K562 (cell line): ENCODE measurements at regions not wholly inside any gene's neighbourhood (a gene's known extent, or its start where the extent isn't known, plus 50 kb on each side); places are given as distances from the start of the nearest gene placed in this dataset.

ENCODE experiments used
- ATAC-seq: fragments of 200-7000 bp; cut with Tn5 transposase; 3 replicates; pipeline ENCODE4 v1.9.1; 2020; ENCODE audit warnings: moderate library complexity
- BruUV-seq: library from RNA; stranded (reverse); fragments of 400-500 nt; replicated peaks from 2 replicates; lab custom pipeline; 2021; lab: Mats Ljungman, UMichigan
- CTCF ChIA-PET: fragments of 300-600 bp; formaldehyde crosslinking; extraction: SDS; loops from one replicate; lab custom pipeline; 2021; ENCODE audit warnings: low intra/inter-chr PET ratio; lab: Yijun Ruan, JAX
- POLR2A ChIA-PET: fragments of 300-600, 350-650 bp; sonication (Branson Sonifier 250); formaldehyde crosslinking; extraction: SDS; loops from one replicate; lab custom pipeline; 2021; ENCODE audit warnings: antibody characterized with exemption, inconsistent platforms; lab: Yijun Ruan, JAX
- DNase-seq, 4 experiments: peaks; one replicate each; pipeline versions ENCODE4 v3.0.0 to v3.0.0-alpha.2; 2011 to 2018; ENCODE audit warnings: low spot score in 3 of 4, mixed read lengths in 3 of 4; ENCODE audit errors: extremely low read depth in 1 of 4
- FAIRE-seq: peaks from 2 replicates; lab custom pipeline; 2011; peaks lifted over from hg19 to GRCh38; lab: Jason Lieb, UNC
- H2AFZ ChIP-seq: 2 replicates; pipeline ENCODE4 v1.6.0; 2011; ENCODE audit warnings: low read depth, low read length, control low read depth, inconsistent platforms
- H3K27ac ChIP-seq: fragments of 200-600 bp; 3 replicates; pipeline ENCODE4 v1.8.0; 2011; ENCODE audit warnings: low read depth, mild to moderate bottlenecking, control low read depth, inconsistent platforms, low read length, moderate library complexity, mixed read lengths; ENCODE audit errors: extremely low read depth
- H3K27me3 ChIP-seq, 2 experiments: fragments of 300-600 bp in 1 of 2; 2 replicates in 1 of 2; 3 replicates in 1 of 2; pipeline versions ENCODE4 v1.6.0 to v1.8.0; 2011; ENCODE audit warnings: inconsistent platforms in 2 of 2, low read length in 2 of 2, mild to moderate bottlenecking in 1 of 2, mixed read lengths in 1 of 2, moderate library complexity in 1 of 2; ENCODE audit not compliant: control insufficient read depth in 2 of 2, insufficient read depth in 2 of 2
- H3K36me3 ChIP-seq: fragments of 300-600 bp; 3 replicates; pipeline ENCODE4 v1.8.0; 2011; ENCODE audit warnings: mild to moderate bottlenecking, low read length, inconsistent platforms; ENCODE audit not compliant: control insufficient read depth, insufficient read depth
- H3K4me1 ChIP-seq, 2 experiments: fragments of 200-600 bp in 1 of 2; replicated peaks in 1 of 2; 2 replicates in 1 of 2; 3 replicates in 1 of 2; pipeline versions ENCODE4 v1.5.1 to v1.8.0; 2011; ENCODE audit warnings: inconsistent platforms in 2 of 2, low read length in 2 of 2, mild to moderate bottlenecking in 1 of 2, mixed read lengths in 1 of 2, moderate library complexity in 1 of 2; ENCODE audit not compliant: control insufficient read depth in 2 of 2, insufficient read depth in 2 of 2
- H3K4me2 ChIP-seq: 2 replicates; pipeline ENCODE4 v1.6.1; 2011; ENCODE audit warnings: low read length, control low read depth, inconsistent platforms, mixed read lengths; ENCODE audit not compliant: insufficient read depth
- H3K4me3 ChIP-seq: fragments of 200-600 bp; sonication (generic), shearing (Covaris generic); 2 replicates; pipeline ENCODE4 v1.5.1; 2016; ENCODE audit warnings: control low read depth, inconsistent platforms
- H3K79me2 ChIP-seq: fragments of 200-600 bp; 3 replicates; pipeline ENCODE4 v1.8.0; 2011; ENCODE audit warnings: low read length, inconsistent platforms; ENCODE audit not compliant: control insufficient read depth, insufficient read depth
- H3K9ac ChIP-seq, 2 experiments: 2 replicates each; pipeline versions ENCODE4 v1.6.0 to v1.6.1; 2011; ENCODE audit warnings: low read depth in 2 of 2, low read length in 2 of 2, control low read depth in 1 of 2, inconsistent platforms in 1 of 2, mild to moderate bottlenecking in 1 of 2, mixed read lengths in 1 of 2; ENCODE audit not compliant: insufficient read depth in 1 of 2
- H3K9me1 ChIP-seq: one replicate; pipeline ENCODE4 v1.6.0; 2011; ENCODE audit warnings: inconsistent platforms, mild to moderate bottlenecking, low read length, moderate library complexity; ENCODE audit not compliant: control insufficient read depth, insufficient read depth
- H3K9me3 ChIP-seq: replicated peaks from 2 replicates; pipeline ENCODE4 v1.5.1; 2011; ENCODE audit warnings: low read depth, low read length, inconsistent platforms; ENCODE audit not compliant: control insufficient read depth, insufficient read depth
- H4K20me1 ChIP-seq: replicated peaks from 2 replicates; pipeline ENCODE4 v1.6.1; 2011; ENCODE audit warnings: low read length, inconsistent platforms, mixed read lengths; ENCODE audit not compliant: control insufficient read depth, insufficient read depth
- CBFA2T3 ChIP-seq: fragments of 450-650 bp; IDR thresholded peaks from 2 replicates; pipeline ENCODE4 v1.6.1; 2017
- CBX8 ChIP-seq: fragments of 200-600 bp; sonication (generic); IDR thresholded peaks from 2 replicates; pipeline ENCODE4 v1.6.1; 2012; ENCODE audit warnings: borderline replicate concordance, mixed run types, low read depth, mild to moderate bottlenecking, moderate library complexity, mixed read lengths, low read length, control low read depth, inconsistent platforms; ENCODE audit not compliant: poor library complexity, severe bottlenecking; ENCODE audit errors: extremely low read depth
- CSDE1 ChIP-seq, 2 experiments: fragments of 450-650 bp; IDR thresholded peaks; 2 replicates each; pipeline ENCODE4 v1.6.1; 2016; ENCODE audit warnings: mild to moderate bottlenecking in 1 of 2
- ERF ChIP-seq: fragments of 450-650 bp; formaldehyde crosslinking; IDR thresholded peaks from 2 replicates; pipeline ENCODE4 v1.4.0; 2020; ENCODE audit warnings: mild to moderate bottlenecking, mixed read lengths
- FUS ChIP-seq: fragments of 200-400 bp; formaldehyde crosslinking; optimal IDR thresholded peaks from 2 replicates; pipeline ENCODE3; 2017; ENCODE audit warnings: low read depth, low read length
- KLF10 ChIP-seq: fragments of 250-450 bp; sonication (Bioruptor Pico); IDR thresholded peaks from 2 replicates; pipeline ENCODE4 v1.6.1; 2021; ENCODE audit warnings: matching md5 sums
- MXD1 ChIP-seq: fragments of 250-450 bp; sonication (Bioruptor Pico); IDR thresholded peaks from 2 replicates; pipeline ENCODE4 v1.8.0; 2021; ENCODE audit warnings: borderline replicate concordance, mild to moderate bottlenecking, moderate library complexity; ENCODE audit not compliant: poor library complexity, severe bottlenecking
- OTX1 ChIP-seq: fragments of 450-650 bp; formaldehyde crosslinking; IDR thresholded peaks from 2 replicates; pipeline ENCODE4 v1.4.0; 2022; ENCODE audit warnings: mild to moderate bottlenecking
- POU5F1 ChIP-seq: fragments of 150-350 bp; IDR thresholded peaks from 2 replicates; pipeline ENCODE4 v1.6.1; 2014; ENCODE audit warnings: borderline replicate concordance, low read length, low read depth, mild to moderate bottlenecking; ENCODE audit not compliant: partially characterized antibody
- RBM22 ChIP-seq: fragments of 200-400 bp; formaldehyde crosslinking; IDR thresholded peaks from 2 replicates; pipeline ENCODE4 v1.6.1; 2018; ENCODE audit warnings: low read length, low read depth; ENCODE audit not compliant: poor library complexity, severe bottlenecking
- TCFL5 ChIP-seq: fragments of 250-450 bp; sonication (Bioruptor Pico); conservative IDR thresholded peaks from 2 replicates; pipeline ENCODE4 v1.6.1; 2021; ENCODE audit warnings: mild to moderate bottlenecking, moderate library complexity, matching md5 sums
- TFAM ChIP-seq: fragments of 250-450 bp; sonication (Bioruptor Pico); conservative IDR thresholded peaks from 2 replicates; pipeline ENCODE4 v1.5.0; 2021; ENCODE audit warnings: mild to moderate bottlenecking, moderate library complexity
- ZNF121 ChIP-seq: sonication (generic); formaldehyde crosslinking; conservative IDR thresholded peaks from 2 replicates; pipeline ENCODE4 v1.8.0; 2022; ENCODE audit warnings: missing genetic modification reagents
- WGBS: fragments of 100-300 bp; shearing (Covaris generic); methylation state at CpG from one replicate; pipeline ENCODE4 v1.1.6; 2016; ENCODE audit warnings: low coverage, mixed read lengths; ENCODE audit not compliant: insufficient coverage; ENCODE audit errors: missing lambda C conversion rate; 5-methylcytosine and 5-hydroxymethylcytosine counted together
- in situ Hi-C: fragments of 300-500 bp; cut with MboI; formaldehyde crosslinking; loops from 4 replicates; pipeline ENCODE4 v1.15.0; 2018; ENCODE audit warnings: inconsistent platforms, mixed read lengths
- intact Hi-C: fragments of 100-400 bp; cut with micrococcal nuclease; formaldehyde crosslinking; loops from 2 replicates; pipeline ENCODE4 v1.14.2; 2022
- TF ChIP-seq, protein P1 (sequence below): fragments of 250-450 bp; sonication (Bioruptor Pico); IDR thresholded peaks from 2 replicates; pipeline ENCODE4 v1.8.0; 2022; ENCODE audit warnings: inconsistent platforms, mild to moderate bottlenecking, moderate library complexity, borderline replicate concordance
- TF ChIP-seq, protein P2 (sequence below): fragments of 250-450 bp; sonication (Bioruptor Pico); IDR thresholded peaks from 2 replicates; pipeline ENCODE4 v1.9.0; 2021; ENCODE audit warnings: mild to moderate bottlenecking

DNA sequence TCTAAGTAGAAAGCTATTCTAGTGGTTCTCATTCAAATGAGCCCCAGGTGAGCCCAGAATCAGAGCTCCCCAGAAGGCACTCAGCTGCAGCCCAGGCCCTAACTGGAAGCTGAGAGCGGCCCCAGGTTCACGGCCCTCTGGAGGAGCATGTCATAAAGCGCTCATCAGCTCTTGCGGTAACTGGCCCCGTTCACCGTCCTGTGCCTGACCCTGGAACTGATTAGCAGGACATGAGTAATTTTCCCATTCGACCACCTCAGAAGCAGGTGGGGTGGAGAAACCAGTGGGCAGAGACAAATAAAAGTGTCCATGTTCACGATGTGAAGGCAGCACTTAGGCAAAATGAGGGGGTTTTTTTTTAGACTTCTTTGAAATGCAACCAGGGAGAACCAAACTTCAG, 136.1 kb upstream of the LYZL2 start:
- FAIRE-seq, result no peak
- POLR2A ChIA-PET, result no interaction called here

DNA sequence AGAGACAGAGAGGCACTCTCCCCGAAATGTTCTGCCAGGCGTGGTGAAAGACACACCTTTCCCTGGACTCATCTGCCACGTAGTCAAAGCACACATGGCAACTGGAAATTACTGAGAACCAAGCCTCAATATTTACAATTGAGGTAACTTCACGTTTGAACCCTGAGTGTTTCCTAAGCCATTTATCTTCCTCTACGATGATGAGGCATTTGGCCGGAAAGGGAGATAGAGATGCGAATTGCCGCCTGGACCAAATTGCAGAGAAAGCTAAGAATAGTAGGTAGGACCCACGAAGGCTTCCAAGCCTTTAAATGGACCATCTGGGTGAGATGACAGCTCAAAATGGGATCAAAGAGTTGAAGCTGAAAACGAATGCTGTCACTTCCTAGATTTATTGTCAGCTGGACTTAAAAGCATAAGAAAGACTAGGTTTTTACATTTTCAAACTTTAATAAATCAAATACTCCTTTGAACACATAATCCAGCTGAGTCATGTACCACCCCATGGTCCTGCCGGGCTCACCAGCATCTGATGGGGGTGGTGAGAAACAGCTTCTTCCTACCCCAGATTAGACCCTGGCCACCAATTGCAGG, 135.6 kb upstream of the LYZL2 start:
- H3K4me1 ChIP-seq, result no peaks in the 10 kb centered on the region
- no TSS peak for BruUV-seq
- H3K9me3 ChIP-seq, result no peaks in the 10 kb centered on the region
- CTCF ChIA-PET, result no interaction called here
- no peak overlapping the region for H2AFZ ChIP-seq
- ATAC-seq, result no peak
- H4K20me1 ChIP-seq, result no peaks in the 10 kb centered on the region
- no peak for FAIRE-seq
- in situ Hi-C loops, result no loop called here
- no peak overlapping the region for H3K4me2 ChIP-seq
- H3K9ac ChIP-seq, result no peak overlapping the region
- no peaks in the 10 kb centered on the region for H3K9me1 ChIP-seq
- no peak overlapping the region for H3K27ac ChIP-seq
- intact Hi-C loops, result no loop called here
- peaks cover 3 to 29% of the 10 kb centered on the region in 2 experiments; a peak in 3 of 5 replicates for H3K27me3 ChIP-seq
- POLR2A ChIA-PET, result no interaction called here
- no peak for TF ChIP-seq TCFL5 (CRISPR knock-in tag)
- no peak for TF ChIP-seq FUS
- TF ChIP-seq ERF (CRISPR knock-in tag), result no peak
- no peak for TF ChIP-seq TFAM
- TF ChIP-seq, protein P1, sequence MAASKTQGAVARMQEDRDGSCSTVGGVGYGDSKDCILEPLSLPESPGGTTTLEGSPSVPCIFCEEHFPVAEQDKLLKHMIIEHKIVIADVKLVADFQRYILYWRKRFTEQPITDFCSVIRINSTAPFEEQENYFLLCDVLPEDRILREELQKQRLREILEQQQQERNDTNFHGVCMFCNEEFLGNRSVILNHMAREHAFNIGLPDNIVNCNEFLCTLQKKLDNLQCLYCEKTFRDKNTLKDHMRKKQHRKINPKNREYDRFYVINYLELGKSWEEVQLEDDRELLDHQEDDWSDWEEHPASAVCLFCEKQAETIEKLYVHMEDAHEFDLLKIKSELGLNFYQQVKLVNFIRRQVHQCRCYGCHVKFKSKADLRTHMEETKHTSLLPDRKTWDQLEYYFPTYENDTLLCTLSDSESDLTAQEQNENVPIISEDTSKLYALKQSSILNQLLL, result no peak
- no peak for TF ChIP-seq KLF10 (CRISPR knock-in tag)
- no peak for TF ChIP-seq OTX1 (CRISPR knock-in tag)
- TF ChIP-seq CBX8, result no peak
- no peak for TF ChIP-seq RBM22
- no peak for TF ChIP-seq CBFA2T3
- no peak for TF ChIP-seq ZNF121
- TF ChIP-seq, protein P2, sequence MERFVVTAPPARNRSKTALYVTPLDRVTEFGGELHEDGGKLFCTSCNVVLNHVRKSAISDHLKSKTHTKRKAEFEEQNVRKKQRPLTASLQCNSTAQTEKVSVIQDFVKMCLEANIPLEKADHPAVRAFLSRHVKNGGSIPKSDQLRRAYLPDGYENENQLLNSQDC (CRISPR knock-in tag), result no peak
- TF ChIP-seq CSDE1 (IDR thresholded peaks at IDR 0.05), result no peak
- H3K79me2 ChIP-seq, result no peaks in the 10 kb centered on the region
- WGBS, result under 1% methylated on average over 11 of the region's 11 CpGs
- no peak for DNase-seq
- H3K4me3 ChIP-seq, result no peak overlapping the region
- no peaks in the 10 kb centered on the region for H3K36me3 ChIP-seq

More for the DNA sequence above, 136.1 kb upstream of the LYZL2 start:
- no TSS peak for BruUV-seq
- no peaks in the 10 kb centered on the region for H3K36me3 ChIP-seq
- 3% methylated on average over 8 of the region's 8 CpGs for WGBS
- no peak overlapping the region for H3K4me3 ChIP-seq
- in situ Hi-C loops, result no loop called here
- no peaks in the 10 kb centered on the region for H3K4me1 ChIP-seq
- no peak for DNase-seq
- H3K79me2 ChIP-seq, result no peaks in the 10 kb centered on the region
- no peak for TF ChIP-seq MXD1 (CRISPR knock-in tag)
- TF ChIP-seq POU5F1, result no peak
- no peaks in the 10 kb centered on the region for H3K9me1 ChIP-seq
- H3K9me3 ChIP-seq, result no peaks in the 10 kb centered on the region
- H3K9ac ChIP-seq, result no peak overlapping the region
- no peak for ATAC-seq
- peaks cover 3 to 29% of the 10 kb centered on the region in 2 experiments; a peak in 3 of 5 replicates for H3K27me3 ChIP-seq
- no peak overlapping the region for H3K27ac ChIP-seq
- H3K4me2 ChIP-seq, result no peak overlapping the region
- CTCF ChIA-PET, result no interaction called here
- intact Hi-C loops, result no loop called here
- no peak overlapping the region for H2AFZ ChIP-seq
- H4K20me1 ChIP-seq, result no peaks in the 10 kb centered on the region
